ENCODE measurements at regions not wholly inside any gene's neighbourhood (a gene's known extent, or its start where the extent isn't known, plus 50 kb on each side); places are given as distances from the start of the nearest gene placed in this dataset.

GRCh38 chr15:89414571-89414970, 79.9 kb upstream of the POLG start:
- TF ChIP-seq FEZF1 (tag by site-specific recombination; IDR thresholded peaks at IDR 0.05), result no peak
- no peak for TF ChIP-seq CTCF (tag by site-specific recombination; IDR thresholded peaks at IDR 0.05)
- TF ChIP-seq ZNF561 (tag by site-specific recombination; IDR thresholded peaks at IDR 0.05; ENCODE audit: borderline replicate concordance), result no peak
- no peak for TF ChIP-seq ZNF843 (tag by site-specific recombination; IDR thresholded peaks at IDR 0.05)
- TF ChIP-seq KLF16 (tag by site-specific recombination; IDR thresholded peaks at IDR 0.05), result no peak
- TF ChIP-seq ZNF558 (tag by site-specific recombination; IDR thresholded peaks at IDR 0.05), result no peak
- no peak for TF ChIP-seq PBX3 (CRISPR knock-in tag; IDR thresholded peaks at IDR 0.05)
- TF ChIP-seq ZNF280D (tag by site-specific recombination; IDR thresholded peaks at IDR 0.05), result 0 out of 2 replicates have a peak, but pooled peaks have one; percentile 29
- no peak for TF ChIP-seq ZNF449 (tag by site-specific recombination; IDR thresholded peaks at IDR 0.05)
- no peak for TF ChIP-seq YY1 (tag by site-specific recombination; IDR thresholded peaks at IDR 0.05)
- no peak for TF ChIP-seq ZNF610 (tag by site-specific recombination; IDR thresholded peaks at IDR 0.05; ENCODE audit: borderline replicate concordance)
- no peak for TF ChIP-seq ZBTB21 (tag by site-specific recombination; IDR thresholded peaks at IDR 0.05)
- no peak for TF ChIP-seq REST (tag by site-specific recombination; IDR thresholded peaks at IDR 0.05)
- no peak for TF ChIP-seq ZNF274 (IDR thresholded peaks at IDR 0.05; ENCODE audit: low read length)
- TF ChIP-seq ZNF274 (tag by site-specific recombination; IDR thresholded peaks at IDR 0.05; ENCODE audit: borderline replicate concordance), result no peak
